SH-SY5Y (cell line): ENCODE measurements at regions not wholly inside any gene's neighbourhood (a gene's known extent, or its start where the extent isn't known, plus 50 kb on each side); places are given as distances from the start of the nearest gene placed in this dataset.

Source experiments
- GATA2 ChIP-seq: IDR thresholded peaks from 2 replicates; pipeline ENCODE4 v1.6.1; 2011; ENCODE audit warnings: mild to moderate bottlenecking, low read depth, low read length
- GATA3 ChIP-seq: IDR thresholded peaks from 2 replicates; pipeline ENCODE4 v1.6.1; 2011; ENCODE audit warnings: low read depth, mild to moderate bottlenecking, low read length, moderate library complexity

GRCh38 chr13:108082481-108082880 is 132.9 kb downstream of the LIG4 start:
- TF ChIP-seq GATA2 (no peak), GATA3 (no peak)
